HG03139 (cell line): ENCODE measurements at regions not wholly inside any gene's neighbourhood (a gene's known extent, or its start where the extent isn't known, plus 50 kb on each side); places are given as distances from the start of the nearest gene placed in this dataset.
"Not testable (repeated sequence)": the region's sequence is repeated elsewhere in the genome, so short reads cannot be mapped to it uniquely, and the experiment has no call there.

Experiments used
- ATAC-seq: cut with Tn5 transposase; IDR thresholded peaks from one replicate; pipeline ENCODE4 v1.9.1; 2021; ENCODE audit not compliant: unreplicated experiment

DNA sequence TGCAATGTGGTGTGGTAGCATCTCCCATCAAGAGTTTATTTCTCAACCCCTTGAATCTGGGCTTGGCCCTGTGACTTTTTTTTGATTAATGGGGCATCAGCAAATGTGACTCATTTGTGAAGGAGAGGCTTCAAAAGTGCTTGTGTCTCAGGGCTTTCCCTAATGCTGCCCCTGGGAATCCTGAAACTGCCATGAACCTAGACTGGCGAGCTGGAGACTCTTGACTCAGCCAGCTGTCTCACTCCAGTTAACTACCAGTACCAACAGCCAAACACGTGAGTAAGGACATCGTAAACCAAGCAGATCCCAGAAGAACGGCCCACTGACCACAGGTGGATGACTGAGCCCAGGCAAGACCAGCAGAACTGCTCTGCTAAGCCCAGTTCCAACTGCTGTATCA is 72.8 kb upstream of the ADTRP start:
- no peak for ATAC-seq

DNA sequence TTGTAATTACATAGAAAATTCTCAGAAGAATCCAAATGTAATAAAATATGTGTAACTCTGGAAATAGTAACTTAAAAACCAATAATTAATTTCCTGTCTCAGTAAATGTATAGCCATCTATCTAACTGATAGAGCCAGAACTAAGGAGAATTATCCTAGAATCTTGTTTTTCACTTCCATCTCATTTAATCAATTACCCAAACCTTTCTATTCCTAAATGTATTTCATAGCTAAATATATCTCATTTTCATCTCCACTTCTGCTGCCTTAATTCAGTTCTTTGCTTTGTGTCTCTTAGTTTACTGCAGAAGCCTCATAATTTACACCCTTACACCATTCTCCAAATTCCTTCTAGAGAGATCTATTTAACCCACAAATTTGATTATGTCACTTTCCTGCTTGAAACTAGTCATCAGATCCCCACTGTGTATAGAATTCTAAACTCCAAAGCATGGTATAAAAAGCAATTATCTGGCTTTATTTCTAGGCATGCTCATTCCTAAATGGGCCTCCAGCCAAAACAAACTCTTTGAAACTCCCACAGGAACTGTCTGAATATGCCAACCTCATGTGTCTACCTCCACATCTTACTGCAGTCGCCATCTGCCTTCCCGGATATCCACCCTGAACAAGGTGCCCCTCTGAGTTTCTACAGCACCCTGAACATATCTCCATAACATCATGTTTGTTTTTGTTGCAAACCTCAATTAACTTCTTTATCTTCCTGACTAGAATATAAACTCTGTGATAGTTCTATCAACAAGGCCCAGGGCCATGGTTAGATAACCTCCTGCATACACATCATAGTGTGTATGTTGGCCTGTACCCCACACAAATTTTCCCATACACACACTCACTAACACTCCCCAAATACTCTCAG is 70.5 kb upstream of the ADTRP start:
- ATAC-seq = no peak

DNA sequence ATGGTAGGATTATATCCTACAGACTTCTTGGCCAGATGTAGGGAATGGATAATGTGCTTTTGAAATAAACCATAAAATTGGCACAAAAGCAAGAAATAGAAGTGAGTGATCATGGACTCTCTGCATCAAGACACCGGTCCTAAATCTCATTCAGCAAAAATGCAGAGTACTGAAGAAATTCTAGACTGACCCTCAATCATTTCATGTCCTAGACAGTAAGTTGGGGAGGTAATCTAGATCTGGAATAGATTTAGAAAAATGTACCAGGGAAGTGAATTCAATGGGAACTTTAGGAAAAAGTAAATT is 69.7 kb upstream of the ADTRP start:
- no peak for ATAC-seq

DNA sequence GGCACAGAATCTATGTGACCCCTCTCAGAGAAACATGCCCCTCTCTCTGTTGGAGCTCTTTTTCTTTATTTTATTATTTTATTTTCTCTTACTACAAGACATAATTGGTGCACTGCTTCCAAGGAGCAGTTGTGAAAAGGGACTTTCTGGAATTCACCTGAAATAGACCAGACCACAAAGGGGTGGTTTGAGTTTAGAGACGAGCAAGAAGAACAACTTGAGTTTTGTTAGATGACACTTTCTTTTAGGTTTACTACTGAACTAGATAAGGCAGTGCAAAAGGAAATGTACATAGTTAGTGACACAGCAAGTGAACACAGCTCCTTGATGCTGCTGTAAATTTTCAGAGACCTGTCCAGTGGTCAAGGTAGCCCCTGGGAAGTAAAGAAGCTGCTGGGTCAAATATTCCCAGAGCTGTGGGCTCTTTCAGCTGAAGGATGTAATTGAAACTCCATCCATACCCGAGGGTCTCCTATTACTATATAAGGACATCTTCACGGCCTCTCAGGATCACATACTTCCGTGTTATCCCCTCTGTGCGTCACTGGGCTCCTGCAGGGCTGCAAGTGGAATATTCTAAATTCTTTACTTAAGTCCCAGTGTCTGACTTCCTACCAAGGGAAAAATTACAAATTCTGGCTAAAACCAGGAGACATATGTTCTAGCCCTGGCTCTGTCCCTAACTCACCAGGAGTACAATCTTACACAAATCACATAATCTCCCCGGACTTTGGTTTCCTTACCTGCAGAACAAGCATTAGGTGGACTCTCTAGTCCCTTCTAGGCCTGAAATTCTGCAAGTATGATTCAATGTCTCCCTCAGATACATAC is 69.1 kb upstream of the ADTRP start:
- ATAC-seq = no peak

DNA sequence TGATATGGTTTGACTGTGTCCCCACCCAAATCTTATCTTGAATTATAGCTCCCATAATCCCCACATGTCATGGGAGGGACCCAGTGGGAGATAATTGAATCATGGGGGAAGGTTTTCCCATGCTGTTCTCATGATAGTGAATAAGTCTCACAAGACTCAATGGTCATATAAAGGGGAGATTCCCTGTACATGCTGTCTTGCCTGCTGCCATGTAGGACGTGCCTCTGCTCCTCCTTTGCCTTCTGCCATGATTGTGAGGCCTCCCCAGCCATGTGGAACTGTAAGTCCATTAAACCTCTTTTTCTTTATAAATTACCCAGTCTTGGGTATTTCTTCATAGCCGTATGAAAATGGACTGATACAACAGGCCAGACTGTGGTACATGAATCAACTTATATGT is 68.5 kb upstream of the ADTRP start:
- ATAC-seq = not testable (repeated sequence)

DNA sequence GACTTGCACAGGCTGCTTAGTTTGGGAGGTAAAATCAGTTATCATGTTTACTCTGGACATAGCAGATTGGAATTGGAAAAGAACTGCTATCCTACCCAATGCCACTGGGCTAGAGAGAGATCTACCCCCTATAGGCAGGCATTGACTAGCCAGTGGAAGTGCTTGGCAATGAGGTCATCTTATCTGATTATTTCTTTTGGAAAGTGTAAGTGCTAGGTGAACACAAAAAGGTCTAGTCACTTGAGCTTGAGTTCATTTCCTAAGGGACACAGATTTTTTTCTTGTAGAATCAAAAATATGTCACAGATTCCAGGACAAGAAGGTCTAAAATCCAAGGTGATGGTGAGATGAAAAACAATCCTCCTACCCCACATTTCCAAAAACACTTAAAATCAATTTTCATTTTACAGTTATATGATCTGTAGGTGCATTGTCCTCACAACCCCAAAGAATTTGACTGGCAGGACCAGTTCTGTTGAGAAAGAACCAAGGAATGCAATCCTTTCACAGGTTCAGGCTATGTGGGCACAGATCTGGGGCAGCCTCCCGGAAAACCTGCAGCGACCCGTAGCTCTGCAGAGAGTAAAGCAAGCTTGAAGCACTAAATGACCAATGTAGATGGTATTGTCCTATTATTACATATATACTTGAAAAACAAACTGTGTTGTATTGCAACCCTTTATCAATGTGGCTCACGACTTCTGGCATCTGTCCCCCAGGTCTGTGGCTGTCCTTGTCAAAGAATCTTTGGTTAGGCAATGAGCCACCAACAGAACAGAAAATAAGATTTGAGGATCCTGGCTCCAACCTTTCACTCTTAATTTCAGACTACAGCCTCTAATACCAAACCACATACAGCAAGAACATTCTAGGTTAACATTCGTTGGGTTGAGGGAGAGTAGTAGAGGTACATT is 67.3 kb upstream of the ADTRP start:
- no peak for ATAC-seq

DNA sequence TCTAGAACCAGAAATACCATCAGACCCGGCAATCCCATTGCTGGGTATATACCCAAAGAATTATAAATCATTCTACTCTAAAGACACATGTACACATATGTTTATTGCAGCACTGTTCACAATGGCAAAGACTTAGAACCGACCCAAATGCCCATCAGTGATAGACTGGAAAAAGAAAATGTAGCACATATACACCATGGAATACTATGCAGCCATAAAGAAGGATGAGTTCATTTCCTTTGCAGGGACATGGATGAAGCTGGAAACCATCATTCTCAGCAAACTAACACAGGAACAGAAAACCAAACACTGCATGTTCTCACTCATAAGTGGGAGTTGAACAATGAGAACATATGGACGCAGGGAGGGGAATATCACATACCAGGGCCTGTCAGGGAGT is 64.2 kb upstream of the ADTRP start:
- ATAC-seq = not testable (repeated sequence)

DNA sequence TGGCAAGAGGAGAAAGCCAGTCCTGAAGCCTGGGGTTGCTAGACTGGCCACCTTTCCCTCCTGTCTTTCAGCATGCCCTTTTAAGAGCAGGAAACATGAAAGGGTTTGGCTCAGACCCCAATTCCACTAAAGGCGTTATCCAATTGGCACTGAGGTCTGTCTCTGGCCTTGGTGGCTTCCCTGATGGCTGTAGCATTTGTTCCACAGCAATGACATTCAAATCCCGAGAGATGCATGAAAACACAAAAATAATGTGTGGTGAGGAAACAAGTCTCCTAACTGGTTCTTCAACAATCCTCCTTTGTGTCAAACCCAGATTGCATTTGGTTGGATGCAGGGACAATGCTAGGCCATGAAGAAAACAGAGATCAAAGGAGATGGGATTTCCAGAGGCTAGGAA is 56.5 kb upstream of the ADTRP start:
- no peak for ATAC-seq

DNA sequence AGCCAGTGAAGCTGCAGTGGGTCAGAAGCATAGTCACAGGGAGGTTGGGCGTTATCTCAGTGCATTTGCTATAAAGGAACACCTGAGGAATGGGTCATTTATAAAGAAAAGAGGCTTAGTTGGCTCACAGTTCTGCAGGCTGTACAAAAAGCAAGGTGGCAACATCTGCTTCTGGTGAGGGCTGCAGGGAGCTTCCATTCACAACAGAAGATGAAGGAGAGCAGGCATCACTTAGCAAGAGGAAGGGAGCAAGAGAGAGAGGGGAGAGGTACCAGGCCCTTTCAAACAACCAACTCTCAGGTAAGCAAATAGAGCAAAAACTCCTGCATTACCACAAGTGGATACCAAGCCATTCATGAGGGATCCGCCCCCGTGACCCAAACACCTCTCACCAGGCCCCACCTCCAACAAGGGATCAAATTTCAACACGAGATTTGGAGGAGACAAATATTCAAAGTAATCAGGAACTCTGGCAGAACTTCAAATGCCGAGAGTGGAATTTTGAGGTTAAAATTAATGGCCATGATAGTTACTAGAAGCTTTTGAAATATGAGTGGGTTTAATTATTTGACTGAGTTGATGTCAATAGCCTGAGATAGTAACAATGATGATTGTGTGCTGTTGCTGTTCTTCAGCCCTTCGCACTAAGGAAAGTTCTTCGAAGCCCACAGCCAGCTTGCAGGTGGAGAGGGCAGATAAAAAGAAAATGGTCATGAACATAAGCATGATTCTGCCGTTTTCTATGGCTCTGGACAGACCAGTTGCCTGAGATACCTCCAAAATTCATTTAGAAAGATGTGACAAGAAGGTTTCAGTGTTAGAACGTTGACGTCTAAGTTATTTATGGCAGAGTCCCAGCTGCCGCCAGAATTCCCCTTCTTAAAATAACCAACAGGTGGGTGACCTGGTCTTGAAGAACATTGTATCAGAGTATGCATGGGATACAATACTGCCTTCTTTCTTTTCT is 55.3 kb upstream of the ADTRP start:
- peak; percentile 62 for ATAC-seq

DNA sequence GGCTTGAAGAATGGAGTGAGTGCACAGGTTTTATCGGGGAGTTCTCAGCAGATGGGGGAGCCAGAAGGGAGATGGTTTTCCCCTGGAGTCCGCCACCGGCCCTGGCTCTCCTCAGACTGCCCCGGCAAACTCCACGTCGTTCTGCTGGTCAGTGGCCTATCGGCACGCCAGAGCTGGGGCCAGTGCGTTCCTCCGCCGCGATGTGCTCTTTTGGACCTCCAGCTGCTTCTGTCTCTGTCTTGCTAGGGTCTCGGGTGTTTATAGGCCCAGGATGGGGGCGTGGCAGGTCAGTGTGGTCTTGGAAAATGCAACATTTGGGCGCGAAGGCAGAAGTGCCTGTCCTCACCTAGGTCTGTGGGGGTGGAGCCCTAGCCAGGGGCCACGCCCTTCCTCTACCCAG is 53.0 kb upstream of the ADTRP start:
- ATAC-seq = no peak

DNA sequence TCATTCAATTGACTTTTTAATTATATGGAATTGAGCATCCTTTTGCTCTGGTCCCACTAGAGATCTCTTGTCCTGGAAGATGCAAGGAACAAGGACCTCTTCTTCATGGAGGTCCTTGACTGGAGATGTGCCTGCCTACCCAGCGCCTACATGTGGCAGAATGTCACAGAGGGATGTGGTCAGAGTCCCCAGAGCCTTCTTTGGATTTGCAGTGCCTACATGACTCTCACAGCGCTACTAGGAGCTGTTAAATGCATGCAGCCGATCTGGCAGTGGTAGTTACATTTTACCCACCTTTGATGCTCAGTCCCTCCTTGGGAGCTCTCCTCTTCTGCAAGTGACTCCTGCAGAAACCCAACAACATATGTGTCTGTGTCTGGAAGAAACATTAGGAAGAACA is 51.9 kb upstream of the ADTRP start:
- ATAC-seq = no peak

DNA sequence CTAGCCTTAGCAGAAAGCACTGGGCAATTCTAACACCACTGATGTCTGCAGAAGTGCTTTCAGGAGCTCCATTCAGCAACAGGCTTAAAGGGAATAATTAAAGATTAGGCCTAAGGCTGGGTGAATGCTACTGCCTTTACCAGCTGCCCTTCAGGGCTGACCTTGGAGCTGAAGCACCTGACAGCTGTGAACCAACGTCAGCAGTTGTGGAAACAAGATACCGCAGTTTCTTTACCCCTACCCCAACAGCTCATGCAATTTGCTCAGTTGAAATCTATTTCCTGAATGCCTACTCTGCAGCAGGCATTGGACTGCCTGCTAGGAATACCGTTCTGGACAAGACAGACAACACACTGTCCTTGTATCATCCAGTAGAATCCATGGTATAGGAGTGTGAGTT is 51.5 kb upstream of the ADTRP start:
- ATAC-seq = no peak

DNA sequence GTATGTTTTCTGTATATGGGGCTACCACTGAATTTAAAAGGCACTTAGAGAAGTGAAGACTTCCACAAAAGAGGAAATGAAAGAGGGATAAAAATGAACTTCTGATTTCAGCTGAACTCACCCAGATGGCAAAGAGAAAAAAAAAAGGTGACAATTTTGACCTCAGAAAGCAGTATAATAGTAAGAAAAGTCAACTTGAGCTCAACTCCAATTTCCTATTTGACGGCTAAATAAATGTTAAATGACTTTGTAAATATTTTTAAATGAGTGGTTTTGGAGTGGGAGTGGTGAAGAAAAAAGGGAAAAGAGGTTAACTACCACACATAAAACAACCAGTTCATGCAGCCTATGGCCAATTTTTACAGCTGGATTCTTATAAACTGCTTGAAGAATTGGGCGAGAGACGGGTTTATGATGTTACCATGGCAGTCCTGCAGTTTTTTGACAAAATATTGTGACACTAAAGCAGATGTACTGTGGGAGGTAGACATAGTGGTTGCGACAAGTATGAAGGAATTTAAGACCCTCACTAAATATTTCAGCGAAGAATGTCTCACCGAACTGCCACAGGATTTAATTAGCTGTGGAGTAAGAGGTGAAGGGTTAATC is 49.8 kb upstream of the ADTRP start:
- no peak for ATAC-seq
